GM23248 (cell line): ENCODE measurements at regions not wholly inside any gene's neighbourhood (a gene's known extent, or its start where the extent isn't known, plus 50 kb on each side); places are given as distances from the start of the nearest gene placed in this dataset.

Source experiments
- EZH2 ChIP-seq: fragments of 200-600 bp; sonication (generic); IDR thresholded peaks from 2 replicates; pipeline ENCODE4 v1.6.1; 2018; ENCODE audit warnings: antibody characterized with exemption, mild to moderate bottlenecking; ENCODE audit not compliant: insufficient read depth, poor library complexity, severe bottlenecking
- EZH2phosphoT487 ChIP-seq: fragments of 200-600 bp; sonication (generic); IDR thresholded peaks from 2 replicates; pipeline ENCODE4 v1.6.1; 2018; ENCODE audit warnings: antibody characterized with exemption, moderate library complexity, mild to moderate bottlenecking, low read depth; ENCODE audit not compliant: insufficient read depth

DNA sequence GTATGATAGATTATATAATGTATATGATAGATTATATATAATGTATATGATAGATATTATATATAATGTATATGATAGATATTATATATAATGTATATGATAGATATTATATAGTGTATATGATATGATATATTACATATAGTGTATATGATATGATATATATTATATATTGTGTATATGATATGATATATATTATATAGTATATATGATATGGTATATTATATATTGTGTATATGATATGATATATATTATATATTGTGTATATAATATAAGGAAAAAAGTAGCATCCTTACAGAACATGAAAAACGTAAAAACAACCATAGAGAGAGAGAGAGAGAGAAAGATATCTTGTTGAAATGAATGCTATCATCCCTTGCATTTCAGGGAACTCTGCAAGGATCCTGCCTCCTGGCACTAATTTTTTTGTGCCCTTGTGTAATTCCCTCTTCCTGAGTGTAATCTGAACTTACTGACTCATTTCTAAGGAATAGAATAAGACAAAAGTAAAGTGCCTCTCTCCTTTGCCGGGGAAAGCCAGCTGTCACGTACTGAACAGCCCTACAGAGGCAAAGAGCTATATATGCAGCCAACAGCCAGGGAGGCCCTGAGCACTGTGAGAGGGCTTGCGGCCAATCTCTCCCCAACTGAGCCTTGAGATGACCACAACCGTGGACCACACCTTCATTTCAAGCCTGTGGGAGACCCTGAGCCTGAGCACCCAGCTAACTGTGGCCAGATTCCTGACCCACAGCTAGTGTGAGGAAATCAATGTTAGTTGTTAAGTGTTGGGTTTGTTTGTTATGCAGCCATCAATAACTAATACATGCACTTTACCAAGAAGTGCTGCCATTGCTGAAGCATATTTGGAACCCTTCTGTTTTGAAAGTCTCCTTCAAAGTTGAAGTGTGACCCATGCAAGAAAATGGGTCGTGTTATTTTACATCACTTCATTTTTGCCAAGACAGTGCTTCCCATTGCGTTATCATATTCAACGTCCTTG is 61.1 kb upstream of the EZH2 start:
- TF ChIP-seq EZH2 (no peak), EZH2phosphoT487 (no peak)
